GM23338 (cell line): ENCODE measurements at regions not wholly inside any gene's neighbourhood (a gene's known extent, or its start where the extent isn't known, plus 50 kb on each side); places are given as distances from the start of the nearest gene placed in this dataset.

Source experiments
- ATAC-seq: fragments of 200-7000 bp; cut with Tn5 transposase; 3 replicates; pipeline ENCODE4 v1.9.1; 2020
- DNase-seq: peaks from one replicate; pipeline ENCODE4 v3.0.0-alpha.2; 2015; ENCODE audit warnings: low spot score
- H2AFZ ChIP-seq: fragments of 200-600 bp; sonication (generic); 2 replicates; pipeline ENCODE4 v1.8.0; 2016; ENCODE audit warnings: antibody characterized with exemption, mild to moderate bottlenecking, moderate library complexity
- H3F3A ChIP-seq: fragments of 200-600 bp; sonication (generic); replicated peaks from 2 replicates; pipeline ENCODE4 v1.8.0; 2017; ENCODE audit warnings: antibody characterized with exemption, mixed run types, low read depth
- H3K27ac ChIP-seq: fragments of 200-600 bp; sonication (generic); 2 replicates; pipeline ENCODE4 v1.6.1; 2016; ENCODE audit warnings: low read depth
- H3K27me3 ChIP-seq: fragments of 200-600 bp; sonication (generic); 2 replicates; pipeline ENCODE4 v1.8.0; 2016; ENCODE audit warnings: mild to moderate bottlenecking, mixed run types, moderate library complexity; ENCODE audit not compliant: insufficient read depth
- H3K36me3 ChIP-seq: fragments of 200-600 bp; sonication (generic); 2 replicates; pipeline ENCODE4 v1.8.0; 2016; ENCODE audit warnings: mild to moderate bottlenecking; ENCODE audit not compliant: insufficient read depth
- H3K4me1 ChIP-seq: fragments of 200-600 bp; sonication (generic); 2 replicates; pipeline ENCODE4 v1.8.0; 2016; ENCODE audit warnings: mild to moderate bottlenecking, moderate library complexity; ENCODE audit not compliant: insufficient read depth
- H3K4me2 ChIP-seq: fragments of 200-600 bp; sonication (generic); 2 replicates; pipeline ENCODE4 v1.7.1; 2017; ENCODE audit warnings: mixed run types
- H3K4me3 ChIP-seq: fragments of 200-600 bp; sonication (generic); 2 replicates; pipeline ENCODE4 v1.6.1; 2016; ENCODE audit warnings: mixed run types
- H3K79me2 ChIP-seq: fragments of 200-600 bp; sonication (generic); replicated peaks from 2 replicates; pipeline ENCODE4 v1.8.0; 2017; ENCODE audit warnings: mild to moderate bottlenecking; ENCODE audit not compliant: insufficient read depth
- H3K9me2 ChIP-seq: fragments of 200-600 bp; sonication (generic); 2 replicates; pipeline ENCODE4 v1.8.0; 2017; ENCODE audit not compliant: insufficient read depth
- H4K20me1 ChIP-seq: fragments of 200-600 bp; sonication (generic); replicated peaks from 2 replicates; pipeline ENCODE4 v1.8.0; 2017; ENCODE audit warnings: mild to moderate bottlenecking; ENCODE audit not compliant: insufficient read depth
- H3K27ac Mint-ChIP-seq: 2 replicates; pipeline ENCODE4 v1.8.0; 2020; ENCODE audit warnings: inconsistent platforms, mild to moderate bottlenecking, moderate library complexity, mixed read lengths
- H3K27me3 Mint-ChIP-seq: 3 replicates; pipeline ENCODE4 v1.8.0; 2022; ENCODE audit warnings: low read depth, mild to moderate bottlenecking, moderate library complexity, mixed read lengths, inconsistent platforms; ENCODE audit not compliant: insufficient read depth, poor library complexity
- H3K36me3 Mint-ChIP-seq: 3 replicates; pipeline ENCODE4 v1.8.0; 2021; ENCODE audit warnings: low read depth, mild to moderate bottlenecking, inconsistent platforms, moderate library complexity, mixed read lengths
- H3K4me1 Mint-ChIP-seq: 3 replicates; pipeline ENCODE4 v1.8.0; 2020; ENCODE audit warnings: mild to moderate bottlenecking, inconsistent platforms, mixed read lengths
- H3K4me3 Mint-ChIP-seq: 3 replicates; pipeline ENCODE4 v1.8.0; 2021; ENCODE audit warnings: moderate library complexity, mild to moderate bottlenecking, inconsistent platforms, mixed read lengths
- H3K9me3 Mint-ChIP-seq: 3 replicates; pipeline ENCODE4 v1.8.0; 2020; ENCODE audit warnings: moderate library complexity, mild to moderate bottlenecking, inconsistent platforms, mixed read lengths
- EZH2phosphoT487 ChIP-seq: fragments of 200-600 bp; sonication (generic); IDR thresholded peaks from one replicate; pipeline ENCODE4 v1.8.1; 2018; ENCODE audit warnings: antibody characterized with exemption; ENCODE audit not compliant: unreplicated experiment
- JUNB ChIP-seq: IDR thresholded peaks from one replicate; pipeline ENCODE4 v1.6.1; 2016; ENCODE audit warnings: antibody characterized with exemption; ENCODE audit not compliant: unreplicated experiment
- STAT1 ChIP-seq: IDR thresholded peaks from one replicate; pipeline ENCODE4 v1.6.1; 2016; ENCODE audit warnings: antibody characterized with exemption; ENCODE audit not compliant: unreplicated experiment
- TF ChIP-seq, protein P1 (sequence below), 2 experiments: fragments of 200-600 bp in 1 of 2; sonication (generic) in 1 of 2; conservative IDR thresholded peaks; 2 replicates each; pipeline versions ENCODE4 v1.5.1 to v1.6.1; 2016 to 2017; ENCODE audit warnings: antibody characterized with exemption in 2 of 2, low read depth in 2 of 2, mild to moderate bottlenecking in 2 of 2, moderate library complexity in 1 of 2
- TF ChIP-seq, protein P2 (sequence below): fragments of 250-450 bp; sonication (Bioruptor Pico); IDR thresholded peaks from 2 replicates; pipeline ENCODE4 v1.5.0; 2020; ENCODE audit warnings: mild to moderate bottlenecking, moderate library complexity

DNA sequence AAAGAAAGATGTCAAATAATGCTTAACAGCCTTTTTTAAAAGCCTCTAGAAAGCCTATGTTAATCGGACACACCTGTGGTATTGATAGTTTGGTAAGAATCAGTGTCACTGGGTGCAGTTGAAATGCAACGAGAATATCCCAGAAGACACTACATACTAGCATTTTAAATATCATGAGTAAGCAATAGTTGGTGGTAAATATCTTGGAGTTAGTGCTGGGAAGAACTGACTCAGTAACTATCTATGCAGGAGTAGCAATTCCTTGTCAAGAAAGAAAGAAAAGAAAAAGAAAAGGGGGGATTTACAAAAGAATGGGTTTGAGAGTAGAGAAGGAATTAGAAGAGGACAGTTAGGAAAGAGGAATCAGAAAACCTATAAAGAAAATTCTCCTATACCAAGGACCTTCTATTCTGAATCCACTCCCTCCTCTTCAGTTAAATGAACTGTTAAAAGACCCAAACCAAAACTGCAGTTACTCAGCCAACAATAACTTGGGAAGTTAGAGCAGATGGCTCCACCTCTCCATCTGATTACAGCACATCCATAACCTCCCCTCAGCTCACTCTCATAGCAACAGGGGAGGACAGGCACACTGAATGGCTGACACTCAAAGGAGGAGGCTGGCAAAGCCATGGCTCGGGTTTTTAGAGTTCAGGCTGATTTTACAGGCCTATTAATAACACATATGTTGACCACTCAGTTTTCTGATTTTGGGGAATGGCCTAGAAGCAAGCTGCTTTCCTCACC is 207.6 kb upstream of the MDFIC2 start:
- H3K36me3 Mint-ChIP-seq, result no peaks in the 10 kb centered on the region
- H3F3A ChIP-seq, result no peaks in the 10 kb centered on the region
- no peaks in the 10 kb centered on the region for H3K79me2 ChIP-seq
- peak overlapping the region; percentile 35 for H3K4me2 ChIP-seq
- H3K27me3 ChIP-seq, result no peaks in the 10 kb centered on the region
- DNase-seq, result no peak
- H3K36me3 ChIP-seq, result no peaks in the 10 kb centered on the region
- H3K4me3 ChIP-seq, result no peak overlapping the region
- no peaks in the 10 kb centered on the region for H3K9me2 ChIP-seq
- H3K4me1 ChIP-seq, result peaks cover 26% of the 10 kb centered on the region
- H3K4me3 Mint-ChIP-seq, result no peak overlapping the region
- H4K20me1 ChIP-seq, result no peaks in the 10 kb centered on the region
- H3K4me1 Mint-ChIP-seq, result peaks cover 21% of the 10 kb centered on the region
- peaks cover 2% of the 10 kb centered on the region for H3K27me3 Mint-ChIP-seq
- H3K27ac Mint-ChIP-seq, result no peak overlapping the region; the same call in none of the 2 replicates
- TF ChIP-seq STAT1 (no peak), JUNB (no peak), EZH2phosphoT487 (no peak)
- TF ChIP-seq, protein P1, sequence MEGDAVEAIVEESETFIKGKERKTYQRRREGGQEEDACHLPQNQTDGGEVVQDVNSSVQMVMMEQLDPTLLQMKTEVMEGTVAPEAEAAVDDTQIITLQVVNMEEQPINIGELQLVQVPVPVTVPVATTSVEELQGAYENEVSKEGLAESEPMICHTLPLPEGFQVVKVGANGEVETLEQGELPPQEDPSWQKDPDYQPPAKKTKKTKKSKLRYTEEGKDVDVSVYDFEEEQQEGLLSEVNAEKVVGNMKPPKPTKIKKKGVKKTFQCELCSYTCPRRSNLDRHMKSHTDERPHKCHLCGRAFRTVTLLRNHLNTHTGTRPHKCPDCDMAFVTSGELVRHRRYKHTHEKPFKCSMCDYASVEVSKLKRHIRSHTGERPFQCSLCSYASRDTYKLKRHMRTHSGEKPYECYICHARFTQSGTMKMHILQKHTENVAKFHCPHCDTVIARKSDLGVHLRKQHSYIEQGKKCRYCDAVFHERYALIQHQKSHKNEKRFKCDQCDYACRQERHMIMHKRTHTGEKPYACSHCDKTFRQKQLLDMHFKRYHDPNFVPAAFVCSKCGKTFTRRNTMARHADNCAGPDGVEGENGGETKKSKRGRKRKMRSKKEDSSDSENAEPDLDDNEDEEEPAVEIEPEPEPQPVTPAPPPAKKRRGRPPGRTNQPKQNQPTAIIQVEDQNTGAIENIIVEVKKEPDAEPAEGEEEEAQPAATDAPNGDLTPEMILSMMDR (conservative IDR thresholded peaks at IDR 0.05; ENCODE audit: low read depth in 2 of 2), result no peak
- TF ChIP-seq, protein P2, sequence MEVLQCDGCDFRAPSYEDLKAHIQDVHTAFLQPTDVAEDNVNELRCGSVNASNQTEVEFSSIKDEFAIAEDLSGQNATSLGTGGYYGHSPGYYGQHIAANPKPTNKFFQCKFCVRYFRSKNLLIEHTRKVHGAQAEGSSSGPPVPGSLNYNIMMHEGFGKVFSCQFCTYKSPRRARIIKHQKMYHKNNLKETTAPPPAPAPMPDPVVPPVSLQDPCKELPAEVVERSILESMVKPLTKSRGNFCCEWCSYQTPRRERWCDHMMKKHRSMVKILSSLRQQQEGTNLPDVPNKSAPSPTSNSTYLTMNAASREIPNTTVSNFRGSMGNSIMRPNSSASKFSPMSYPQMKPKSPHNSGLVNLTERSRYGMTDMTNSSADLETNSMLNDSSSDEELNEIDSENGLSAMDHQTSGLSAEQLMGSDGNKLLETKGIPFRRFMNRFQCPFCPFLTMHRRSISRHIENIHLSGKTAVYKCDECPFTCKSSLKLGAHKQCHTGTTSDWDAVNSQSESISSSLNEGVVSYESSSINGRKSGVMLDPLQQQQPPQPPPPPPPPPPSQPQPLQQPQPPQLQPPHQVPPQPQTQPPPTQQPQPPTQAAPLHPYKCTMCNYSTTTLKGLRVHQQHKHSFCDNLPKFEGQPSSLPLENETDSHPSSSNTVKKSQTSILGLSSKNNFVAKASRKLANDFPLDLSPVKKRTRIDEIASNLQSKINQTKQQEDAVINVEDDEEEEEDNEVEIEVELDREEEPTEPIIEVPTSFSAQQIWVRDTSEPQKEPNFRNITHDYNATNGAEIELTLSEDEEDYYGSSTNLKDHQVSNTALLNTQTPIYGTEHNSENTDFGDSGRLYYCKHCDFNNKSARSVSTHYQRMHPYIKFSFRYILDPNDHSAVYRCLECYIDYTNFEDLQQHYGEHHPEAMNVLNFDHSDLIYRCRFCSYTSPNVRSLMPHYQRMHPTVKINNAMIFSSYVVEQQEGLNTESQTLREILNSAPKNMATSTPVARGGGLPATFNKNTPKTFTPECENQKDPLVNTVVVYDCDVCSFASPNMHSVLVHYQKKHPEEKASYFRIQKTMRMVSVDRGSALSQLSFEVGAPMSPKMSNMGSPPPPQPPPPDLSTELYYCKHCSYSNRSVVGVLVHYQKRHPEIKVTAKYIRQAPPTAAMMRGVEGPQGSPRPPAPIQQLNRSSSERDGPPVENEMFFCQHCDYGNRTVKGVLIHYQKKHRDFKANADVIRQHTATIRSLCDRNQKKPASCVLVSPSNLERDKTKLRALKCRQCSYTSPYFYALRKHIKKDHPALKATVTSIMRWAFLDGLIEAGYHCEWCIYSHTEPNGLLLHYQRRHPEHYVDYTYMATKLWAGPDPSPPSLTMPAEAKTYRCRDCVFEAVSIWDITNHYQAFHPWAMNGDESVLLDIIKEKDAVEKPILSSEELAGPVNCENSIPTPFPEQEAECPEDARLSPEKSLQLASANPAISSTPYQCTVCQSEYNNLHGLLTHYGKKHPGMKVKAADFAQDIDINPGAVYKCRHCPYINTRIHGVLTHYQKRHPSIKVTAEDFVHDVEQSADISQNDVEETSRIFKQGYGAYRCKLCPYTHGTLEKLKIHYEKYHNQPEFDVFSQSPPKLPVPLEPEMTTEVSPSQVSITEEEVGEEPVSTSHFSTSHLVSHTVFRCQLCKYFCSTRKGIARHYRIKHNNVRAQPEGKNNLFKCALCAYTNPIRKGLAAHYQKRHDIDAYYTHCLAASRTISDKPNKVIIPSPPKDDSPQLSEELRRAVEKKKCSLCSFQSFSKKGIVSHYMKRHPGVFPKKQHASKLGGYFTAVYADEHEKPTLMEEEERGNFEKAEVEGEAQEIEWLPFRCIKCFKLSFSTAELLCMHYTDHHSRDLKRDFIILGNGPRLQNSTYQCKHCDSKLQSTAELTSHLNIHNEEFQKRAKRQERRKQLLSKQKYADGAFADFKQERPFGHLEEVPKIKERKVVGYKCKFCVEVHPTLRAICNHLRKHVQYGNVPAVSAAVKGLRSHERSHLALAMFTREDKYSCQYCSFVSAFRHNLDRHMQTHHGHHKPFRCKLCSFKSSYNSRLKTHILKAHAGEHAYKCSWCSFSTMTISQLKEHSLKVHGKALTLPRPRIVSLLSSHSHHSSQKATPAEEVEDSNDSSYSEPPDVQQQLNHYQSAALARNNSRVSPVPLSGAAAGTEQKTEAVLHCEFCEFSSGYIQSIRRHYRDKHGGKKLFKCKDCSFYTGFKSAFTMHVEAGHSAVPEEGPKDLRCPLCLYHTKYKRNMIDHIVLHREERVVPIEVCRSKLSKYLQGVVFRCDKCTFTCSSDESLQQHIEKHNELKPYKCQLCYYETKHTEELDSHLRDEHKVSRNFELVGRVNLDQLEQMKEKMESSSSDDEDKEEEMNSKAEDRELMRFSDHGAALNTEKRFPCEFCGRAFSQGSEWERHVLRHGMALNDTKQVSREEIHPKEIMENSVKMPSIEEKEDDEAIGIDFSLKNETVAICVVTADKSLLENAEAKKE (CRISPR knock-in tag), result 0 out of 2 replicates have a peak, but pooled peaks have one; percentile 44
- peak; percentile 73 for ATAC-seq
- H3K27ac ChIP-seq, result peak overlapping the region; percentile 1; the same call in 1 of the 2 replicates
- H3K9me3 Mint-ChIP-seq, result no peaks in the 10 kb centered on the region
- H2AFZ ChIP-seq, result peak overlapping the region; percentile 1; the same call in 1 of the 2 replicates
